ENCODE measurements at regions not wholly inside any gene's neighbourhood (a gene's known extent, or its start where the extent isn't known, plus 50 kb on each side); places are given as distances from the start of the nearest gene placed in this dataset.
"Not testable (repeated sequence)": the region's sequence is repeated elsewhere in the genome, so short reads cannot be mapped to it uniquely, and the experiment has no call there.

- peaks cover 29 to 46% of the 10 kb centered on the region in 2 donors for H3K9me3 ChIP-seq (ENCODE audit: control insufficient read depth in 2 of 2, low read length in 2 of 2)
Observed at GRCh38 chr17:26936645-26937044, 357.3 kb upstream of the WSB1 start.

GRCh38 chr17:26937750-26938322, 356.1 kb upstream of the WSB1 start:
- peaks cover 29 to 46% of the 10 kb centered on the region in 2 donors for H3K9me3 ChIP-seq (ENCODE audit: control insufficient read depth in 2 of 2, low read length in 2 of 2)
- H3K4me3 ChIP-seq (ENCODE audit: low read length in 2 of 2) = peak overlapping the region in 1 of 2 donors; percentile 52
- H3K36me3 ChIP-seq (ENCODE audit: control insufficient read depth in 2 of 2, insufficient read depth in 2 of 2, low read length in 2 of 2); H3K27me3 ChIP-seq (ENCODE audit: control insufficient read depth in 1 of 2, insufficient read depth in 2 of 2, low read length in 2 of 2); H3K4me1 ChIP-seq (ENCODE audit: control insufficient read depth, insufficient read depth, low read length); H3K27ac ChIP-seq (ENCODE audit: low read length); H3K9ac ChIP-seq (ENCODE audit: low read length in 2 of 2): not testable (repeated sequence)

More at GRCh38 chr17:26936645-26937044, 357.3 kb upstream of the WSB1 start:
- H3K4me1 ChIP-seq (ENCODE audit: control insufficient read depth, insufficient read depth, low read length); H3K27me3 ChIP-seq (ENCODE audit: control insufficient read depth in 1 of 2, insufficient read depth in 2 of 2, low read length in 2 of 2); H3K9ac ChIP-seq (ENCODE audit: low read length in 2 of 2); H3K36me3 ChIP-seq (ENCODE audit: control insufficient read depth in 2 of 2, insufficient read depth in 2 of 2, low read length in 2 of 2); H3K27ac ChIP-seq (ENCODE audit: low read length): not testable (repeated sequence)
- H3K4me3 ChIP-seq (ENCODE audit: low read length in 2 of 2) = peak overlapping the region in 1 of 2 donors; percentile 35

- not testable (repeated sequence) for H3K9ac ChIP-seq (ENCODE audit: low read length in 2 of 2); H3K4me1 ChIP-seq (ENCODE audit: control insufficient read depth, insufficient read depth, low read length); H3K4me3 ChIP-seq (ENCODE audit: low read length in 2 of 2); H3K27ac ChIP-seq (ENCODE audit: low read length); H3K36me3 ChIP-seq (ENCODE audit: control insufficient read depth in 2 of 2, insufficient read depth in 2 of 2, low read length in 2 of 2); H3K27me3 ChIP-seq (ENCODE audit: control insufficient read depth in 1 of 2, insufficient read depth in 2 of 2, low read length in 2 of 2)
- peaks cover 29 to 46% of the 10 kb centered on the region in 2 donors for H3K9me3 ChIP-seq (ENCODE audit: control insufficient read depth in 2 of 2, low read length in 2 of 2)
Observed at GRCh38 chr17:26939755-26940154, 354.2 kb upstream of the WSB1 start.

GRCh38 chr17:26940587-26940986, 353.3 kb upstream of the WSB1 start:
- not testable (repeated sequence) for H3K4me1 ChIP-seq (ENCODE audit: control insufficient read depth, insufficient read depth, low read length); H3K27ac ChIP-seq (ENCODE audit: low read length); H3K4me3 ChIP-seq (ENCODE audit: low read length in 2 of 2); H3K27me3 ChIP-seq (ENCODE audit: control insufficient read depth in 1 of 2, insufficient read depth in 2 of 2, low read length in 2 of 2); H3K9ac ChIP-seq (ENCODE audit: low read length in 2 of 2); H3K36me3 ChIP-seq (ENCODE audit: control insufficient read depth in 2 of 2, insufficient read depth in 2 of 2, low read length in 2 of 2)
- H3K9me3 ChIP-seq (ENCODE audit: control insufficient read depth in 2 of 2, low read length in 2 of 2) = peaks cover 29 to 46% of the 10 kb centered on the region in 2 donors

- H3K9me3 ChIP-seq (ENCODE audit: control insufficient read depth in 2 of 2, low read length in 2 of 2) = no peaks in the 10 kb centered on the region
- H3K4me3 ChIP-seq (ENCODE audit: low read length in 2 of 2) = no peak overlapping the region
- no peak overlapping the region for H3K9ac ChIP-seq (ENCODE audit: low read length in 2 of 2)
- peaks cover 0 to 3% of the 10 kb centered on the region in 2 donors for H3K27me3 ChIP-seq (ENCODE audit: control insufficient read depth in 1 of 2, insufficient read depth in 2 of 2, low read length in 2 of 2)
- H3K36me3 ChIP-seq (ENCODE audit: control insufficient read depth in 2 of 2, insufficient read depth in 2 of 2, low read length in 2 of 2) = no peaks in the 10 kb centered on the region
- no peak overlapping the region for H3K27ac ChIP-seq (ENCODE audit: low read length)
- no peaks in the 10 kb centered on the region for H3K4me1 ChIP-seq (ENCODE audit: control insufficient read depth, insufficient read depth, low read length)
Observed at GRCh38 chr17:26962255-26963162, 331.4 kb upstream of the WSB1 start.

- H3K9me3 ChIP-seq (ENCODE audit: control insufficient read depth in 2 of 2, low read length in 2 of 2) = no peaks in the 10 kb centered on the region
Observed at GRCh38 chr17:26963163-26963503, 330.8 kb upstream of the WSB1 start.

GRCh38 chr17:26965898-26966624, 327.9 kb upstream of the WSB1 start:
- H3K27ac ChIP-seq (ENCODE audit: low read length); H3K4me3 ChIP-seq (ENCODE audit: low read length in 2 of 2); H3K9me3 ChIP-seq (ENCODE audit: control insufficient read depth in 2 of 2, low read length in 2 of 2); H3K36me3 ChIP-seq (ENCODE audit: control insufficient read depth in 2 of 2, insufficient read depth in 2 of 2, low read length in 2 of 2); H3K4me1 ChIP-seq (ENCODE audit: control insufficient read depth, insufficient read depth, low read length); H3K9ac ChIP-seq (ENCODE audit: low read length in 2 of 2); H3K27me3 ChIP-seq (ENCODE audit: control insufficient read depth in 1 of 2, insufficient read depth in 2 of 2, low read length in 2 of 2): not testable (repeated sequence)

More at GRCh38 chr17:26963163-26963503, 330.8 kb upstream of the WSB1 start:
- Histone ChIP-seq H3K4me1 (ENCODE audit: control insufficient read depth, insufficient read depth, low read length) (no peaks in the 10 kb centered on the region), H3K9ac (ENCODE audit: low read length in 2 of 2) (no peak overlapping the region), H3K4me3 (ENCODE audit: low read length in 2 of 2) (no peak overlapping the region), H3K27ac (ENCODE audit: low read length) (no peak overlapping the region), H3K36me3 (ENCODE audit: control insufficient read depth in 2 of 2, insufficient read depth in 2 of 2, low read length in 2 of 2) (no peaks in the 10 kb centered on the region), H3K27me3 (ENCODE audit: control insufficient read depth in 1 of 2, insufficient read depth in 2 of 2, low read length in 2 of 2) (peaks cover 0 to 3% of the 10 kb centered on the region in 2 donors)

GRCh38 chr17:26966625-26967179, 327.2 kb upstream of the WSB1 start:
- not testable (repeated sequence) for H3K9ac ChIP-seq (ENCODE audit: low read length in 2 of 2); H3K4me1 ChIP-seq (ENCODE audit: control insufficient read depth, insufficient read depth, low read length); H3K27me3 ChIP-seq (ENCODE audit: control insufficient read depth in 1 of 2, insufficient read depth in 2 of 2, low read length in 2 of 2); H3K36me3 ChIP-seq (ENCODE audit: control insufficient read depth in 2 of 2, insufficient read depth in 2 of 2, low read length in 2 of 2); H3K9me3 ChIP-seq (ENCODE audit: control insufficient read depth in 2 of 2, low read length in 2 of 2); H3K27ac ChIP-seq (ENCODE audit: low read length); H3K4me3 ChIP-seq (ENCODE audit: low read length in 2 of 2)

- not testable (repeated sequence) for H3K4me3 ChIP-seq (ENCODE audit: low read length in 2 of 2); H3K27me3 ChIP-seq (ENCODE audit: control insufficient read depth in 1 of 2, insufficient read depth in 2 of 2, low read length in 2 of 2); H3K4me1 ChIP-seq (ENCODE audit: control insufficient read depth, insufficient read depth, low read length); H3K36me3 ChIP-seq (ENCODE audit: control insufficient read depth in 2 of 2, insufficient read depth in 2 of 2, low read length in 2 of 2); H3K9me3 ChIP-seq (ENCODE audit: control insufficient read depth in 2 of 2, low read length in 2 of 2); H3K27ac ChIP-seq (ENCODE audit: low read length); H3K9ac ChIP-seq (ENCODE audit: low read length in 2 of 2)
Observed at GRCh38 chr17:26981845-26982425, 312.0 kb upstream of the WSB1 start.

GRCh38 chr17:26982563-26982962, 311.4 kb upstream of the WSB1 start:
- not testable (repeated sequence) for H3K9me3 ChIP-seq (ENCODE audit: control insufficient read depth in 2 of 2, low read length in 2 of 2); H3K4me3 ChIP-seq (ENCODE audit: low read length in 2 of 2); H3K4me1 ChIP-seq (ENCODE audit: control insufficient read depth, insufficient read depth, low read length); H3K9ac ChIP-seq (ENCODE audit: low read length in 2 of 2); H3K27me3 ChIP-seq (ENCODE audit: control insufficient read depth in 1 of 2, insufficient read depth in 2 of 2, low read length in 2 of 2); H3K27ac ChIP-seq (ENCODE audit: low read length); H3K36me3 ChIP-seq (ENCODE audit: control insufficient read depth in 2 of 2, insufficient read depth in 2 of 2, low read length in 2 of 2)

Measured in stomach smooth muscle (tissue), 2 donors.